ENCODE measurements at regions not wholly inside any gene's neighbourhood (a gene's known extent, or its start where the extent isn't known, plus 50 kb on each side); places are given as distances from the start of the nearest gene placed in this dataset.

GRCh38 chr2:17107151-17107550 lies 411.1 kb downstream of the RAD51AP2 start:
- H4K5ac ChIP-seq (ENCODE audit: insufficient read length, low read depth, low read length): no peak overlapping the region
- no peak overlapping the region for H2BK12ac ChIP-seq (ENCODE audit: insufficient read length, low read depth, low read length)
- H2BK15ac ChIP-seq (ENCODE audit: low read depth, low read length): no peak overlapping the region
- H4K20me1 ChIP-seq (ENCODE audit: control insufficient read depth, insufficient read depth, insufficient read length): no peaks in the 10 kb centered on the region
- H3K4ac ChIP-seq (ENCODE audit: low read depth, low read length): no peak overlapping the region
- H3K4me1 ChIP-seq (ENCODE audit: insufficient read depth, low read length): no peaks in the 10 kb centered on the region
- no peak overlapping the region for H3K56ac ChIP-seq (ENCODE audit: insufficient read length, low read depth, low read length)
- H3K27ac ChIP-seq (ENCODE audit: insufficient read length, low read depth, low read length): no peak overlapping the region
- no CpG with 5 or more reads among the region's 2 CpGs for WGBS (ENCODE audit: extremely low coverage, insufficient read length, low lambda C conversion rate)
- Mint-ChIP-seq H3K27ac (no peak overlapping the region), H3K27me3 (ENCODE audit: low read depth) (no peaks in the 10 kb centered on the region), H3K9me3 (no peaks in the 10 kb centered on the region), H3K36me3 (ENCODE audit: insufficient read depth in 1 of 3, low read depth in 3 of 3) (no peaks in the 10 kb centered on the region), H3K4me3 (no peak overlapping the region), H3K4me1 (peaks cover 0 to 2% of the 10 kb centered on the region in 2 experiments; a peak in 1 of 4 replicates)
- no peak overlapping the region for H4K8ac ChIP-seq (replicated peaks; ENCODE audit: insufficient read length, low read depth, low read length)
- no peak overlapping the region for H2BK5ac ChIP-seq (ENCODE audit: insufficient read length, low read length)
- no peak overlapping the region for H3K23ac ChIP-seq (ENCODE audit: insufficient read length, low read depth, low read length)
- no peak overlapping the region for H2BK120ac ChIP-seq (ENCODE audit: low read depth, low read length, poor library complexity, severe bottlenecking)
- H3T11ph ChIP-seq (ENCODE audit: low read length): no peak overlapping the region
- no peak overlapping the region for H3K14ac ChIP-seq (ENCODE audit: insufficient read depth, low read length)
- H3K79me2 ChIP-seq (ENCODE audit: insufficient read depth, low read length): no peaks in the 10 kb centered on the region
- no peak overlapping the region for H2AK5ac ChIP-seq (ENCODE audit: insufficient read length, low read length)
- H3K18ac ChIP-seq (ENCODE audit: insufficient read length, low read depth, low read length): no peak overlapping the region
- H3K9me3 ChIP-seq (ENCODE audit: control insufficient read depth, low read depth, low read length): no peaks in the 10 kb centered on the region
- H3K27me3 ChIP-seq (ENCODE audit: insufficient read depth, low read length): no peaks in the 10 kb centered on the region
- DNase-seq: no peak
- no peak overlapping the region for H2BK20ac ChIP-seq (ENCODE audit: low read depth, low read length, poor library complexity, severe bottlenecking)
- H3K9ac ChIP-seq (ENCODE audit: extremely low read depth, insufficient read length, low read length): no peak overlapping the region
- H2AFZ ChIP-seq (ENCODE audit: low read length): no peak overlapping the region
- H4K91ac ChIP-seq (ENCODE audit: insufficient read length, low read depth, low read length): no peak overlapping the region
- H3K4me2 ChIP-seq (ENCODE audit: insufficient read depth, insufficient read length, low read length): no peak overlapping the region
- TF ChIP-seq, protein P1, sequence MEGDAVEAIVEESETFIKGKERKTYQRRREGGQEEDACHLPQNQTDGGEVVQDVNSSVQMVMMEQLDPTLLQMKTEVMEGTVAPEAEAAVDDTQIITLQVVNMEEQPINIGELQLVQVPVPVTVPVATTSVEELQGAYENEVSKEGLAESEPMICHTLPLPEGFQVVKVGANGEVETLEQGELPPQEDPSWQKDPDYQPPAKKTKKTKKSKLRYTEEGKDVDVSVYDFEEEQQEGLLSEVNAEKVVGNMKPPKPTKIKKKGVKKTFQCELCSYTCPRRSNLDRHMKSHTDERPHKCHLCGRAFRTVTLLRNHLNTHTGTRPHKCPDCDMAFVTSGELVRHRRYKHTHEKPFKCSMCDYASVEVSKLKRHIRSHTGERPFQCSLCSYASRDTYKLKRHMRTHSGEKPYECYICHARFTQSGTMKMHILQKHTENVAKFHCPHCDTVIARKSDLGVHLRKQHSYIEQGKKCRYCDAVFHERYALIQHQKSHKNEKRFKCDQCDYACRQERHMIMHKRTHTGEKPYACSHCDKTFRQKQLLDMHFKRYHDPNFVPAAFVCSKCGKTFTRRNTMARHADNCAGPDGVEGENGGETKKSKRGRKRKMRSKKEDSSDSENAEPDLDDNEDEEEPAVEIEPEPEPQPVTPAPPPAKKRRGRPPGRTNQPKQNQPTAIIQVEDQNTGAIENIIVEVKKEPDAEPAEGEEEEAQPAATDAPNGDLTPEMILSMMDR (conservative IDR thresholded peaks at IDR 0.05): no peak
- no peaks in the 10 kb centered on the region for H3K23me2 ChIP-seq (ENCODE audit: insufficient read length, low read depth, low read length, poor library complexity, severe bottlenecking)
- H3K79me1 ChIP-seq (ENCODE audit: insufficient read depth, low read depth, low read length, poor library complexity, severe bottlenecking): no peaks in the 10 kb centered on the region

Measured in H9 (cell line).